SKM-1 treated with dmso at 0.1 percent for 144 hours (cell line): ENCODE measurements at regions not wholly inside any gene's neighbourhood (a gene's known extent, or its start where the extent isn't known, plus 50 kb on each side); places are given as distances from the start of the nearest gene placed in this dataset.

Source experiments
- DNase-seq: peaks from one replicate; lab custom pipeline; 2025; ENCODE audit not compliant: unreplicated experiment; lab: John Stamatoyannopoulos, UW

GRCh38 chr9:86545090-86545489, 190.9 kb upstream of the TUT7 start:
- no peak for DNase-seq

DNA sequence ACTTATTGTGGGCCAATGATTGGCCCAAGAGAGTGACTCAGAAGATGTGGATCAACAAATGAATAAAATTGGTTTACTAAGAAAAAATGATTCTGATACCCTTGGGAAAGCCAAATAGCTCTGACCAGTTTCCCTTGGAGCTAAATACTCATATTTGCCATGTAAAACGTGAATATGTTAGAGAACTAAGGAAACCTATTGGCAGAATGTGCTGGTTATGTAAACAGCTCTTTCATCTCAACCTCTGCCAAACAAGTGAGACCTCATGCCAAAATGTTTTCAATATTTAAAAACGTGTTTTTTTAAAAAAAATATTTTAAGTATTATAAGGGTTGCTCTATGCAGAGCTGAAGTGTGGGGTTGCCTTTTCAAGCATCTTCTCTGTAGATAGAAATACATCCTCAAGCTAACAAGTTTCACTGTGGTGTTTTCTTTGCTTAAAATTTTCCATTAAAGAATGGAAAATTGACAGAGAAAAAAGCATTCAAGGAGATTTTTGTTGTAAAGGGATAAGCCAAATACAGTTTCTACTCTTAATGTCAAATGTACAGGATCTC, 186.9 kb upstream of the TUT7 start:
- DNase-seq, result no peak

GRCh38 chr9:86535406-86535915, 181.3 kb upstream of the TUT7 start:
- no peak for DNase-seq

- no peak for DNase-seq
These were observed 180.5 kb upstream of the TUT7 start for GRCh38 chr9:86534572-86535258.

DNA sequence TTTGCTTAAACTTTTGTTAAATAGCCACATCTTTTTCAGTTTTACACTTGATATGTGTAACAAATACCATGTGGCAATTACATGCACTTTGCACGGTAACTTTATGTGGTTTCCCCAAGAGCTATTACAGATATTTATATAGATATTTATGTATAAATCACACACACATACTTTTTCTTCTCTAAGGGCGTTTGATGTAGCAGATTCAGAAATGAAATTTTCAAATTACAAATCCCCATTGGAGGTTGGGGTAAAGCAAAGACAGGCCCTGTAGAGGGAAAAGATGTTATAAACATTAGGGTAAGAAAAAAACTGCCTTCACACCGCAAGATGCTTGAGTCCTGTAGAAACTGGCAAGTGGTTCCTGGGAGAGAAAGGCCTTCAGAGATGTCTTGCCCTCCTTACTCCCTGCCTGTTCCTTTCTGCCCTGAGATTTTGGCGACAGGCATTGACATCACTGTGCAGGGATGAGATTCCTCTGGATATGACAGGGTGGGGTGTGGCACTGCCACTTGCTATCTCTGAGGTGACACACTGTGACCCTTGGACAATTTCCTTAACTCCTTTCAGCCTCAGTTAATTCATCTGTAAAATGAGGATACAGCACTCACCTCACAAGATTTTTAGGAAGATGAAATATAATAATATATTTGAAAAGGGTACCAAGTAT, 177.9 kb upstream of the TUT7 start:
- DNase-seq, result no peak

- DNase-seq, result no peak
These were observed 177.2 kb upstream of the TUT7 start for GRCh38 chr9:86531273-86531970.

DNA sequence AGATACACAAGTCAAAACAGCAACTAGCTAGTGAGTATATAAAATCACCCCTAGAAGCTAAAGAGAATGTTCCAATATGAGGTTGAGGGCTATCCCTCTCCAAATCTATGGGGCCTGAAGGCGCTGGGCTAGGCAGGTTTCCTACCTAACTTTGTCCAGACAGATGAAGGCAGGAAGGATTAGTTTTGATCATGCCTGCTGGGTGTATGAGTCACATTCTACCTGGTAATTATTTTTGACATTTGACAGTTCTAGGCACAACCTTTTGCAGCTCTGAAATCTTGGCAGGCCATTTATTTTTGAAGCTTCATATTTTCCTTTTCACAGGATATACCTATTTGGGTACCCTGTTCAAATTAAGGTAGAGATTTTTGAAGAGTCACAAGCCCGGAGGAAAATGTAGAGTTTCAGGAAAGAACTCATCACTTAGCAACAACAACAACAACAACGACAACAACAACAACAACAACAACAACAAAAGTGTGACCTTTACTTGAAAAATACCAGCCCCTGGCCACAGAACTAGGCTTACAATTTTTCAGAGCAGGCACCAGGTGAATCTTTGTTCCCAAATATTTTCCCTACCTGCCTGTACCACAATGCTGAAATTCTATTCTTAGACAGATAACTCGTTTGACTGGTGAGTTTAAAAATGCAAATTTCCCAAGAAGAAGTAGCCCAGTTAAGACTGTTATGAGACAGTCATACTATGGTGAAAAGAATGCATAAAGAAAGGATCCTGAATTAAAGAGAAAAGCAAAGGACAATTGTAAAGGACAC, 175.5 kb upstream of the TUT7 start:
- DNase-seq, result no peak

DNA sequence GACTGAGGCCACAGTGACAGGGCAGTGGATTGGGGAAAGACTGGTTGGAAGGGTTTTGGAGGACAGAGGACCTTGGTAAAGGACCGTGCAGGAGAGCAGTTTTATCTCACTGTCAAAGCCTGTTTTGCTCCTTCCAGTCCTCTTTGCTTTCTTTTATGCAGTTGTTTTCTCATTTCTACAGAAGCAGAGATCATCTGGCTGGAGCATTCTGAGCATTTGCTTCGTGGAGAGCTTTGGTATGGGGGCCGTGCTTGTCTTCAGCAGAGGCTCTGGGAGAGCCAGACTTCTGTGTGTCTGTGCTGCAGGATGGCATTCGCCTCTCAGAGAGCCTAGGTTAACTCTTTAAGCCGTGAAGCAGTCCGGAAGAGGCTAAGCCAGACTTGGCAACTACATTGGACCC, 171.8 kb upstream of the TUT7 start:
- DNase-seq, result no peak

DNA sequence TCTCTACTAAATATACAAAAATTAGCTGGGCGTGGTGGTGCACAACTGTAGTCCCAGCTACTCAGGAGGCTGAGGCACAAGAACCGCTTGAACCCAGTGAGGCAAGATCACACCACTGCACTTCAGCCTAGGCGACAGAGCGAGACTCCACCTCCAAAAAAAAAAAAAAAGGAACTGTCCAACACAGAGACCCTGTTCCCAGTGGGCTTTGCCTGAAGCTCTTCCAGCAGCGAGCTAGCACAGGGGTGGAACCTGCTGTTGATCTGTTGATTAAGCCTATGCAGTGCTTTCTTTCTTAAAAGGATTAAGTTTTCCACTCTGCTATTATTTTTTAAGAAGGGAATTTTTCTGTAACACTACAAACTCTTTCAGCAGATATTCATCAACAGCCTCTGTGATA, 171.0 kb upstream of the TUT7 start:
- DNase-seq, result no peak

DNA sequence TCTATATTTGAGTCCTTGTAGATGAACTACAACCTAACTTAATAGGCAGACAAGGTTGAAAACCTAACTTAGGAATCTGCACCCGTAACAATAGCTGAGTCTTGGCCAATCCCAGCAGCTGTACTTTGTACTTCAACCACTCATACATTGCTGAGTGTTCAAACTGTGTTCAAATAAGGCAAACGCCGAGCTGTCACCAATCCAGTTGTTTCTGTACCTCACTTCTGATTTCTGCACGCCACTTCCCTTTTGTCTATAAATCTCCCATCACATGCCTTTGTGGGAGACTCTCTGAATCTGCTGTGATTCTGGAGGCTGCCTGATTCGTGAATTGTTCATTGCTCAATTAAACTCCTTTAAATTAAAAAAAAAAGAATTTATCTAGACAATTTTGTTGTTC, 167.8 kb upstream of the TUT7 start:
- no peak for DNase-seq

DNA sequence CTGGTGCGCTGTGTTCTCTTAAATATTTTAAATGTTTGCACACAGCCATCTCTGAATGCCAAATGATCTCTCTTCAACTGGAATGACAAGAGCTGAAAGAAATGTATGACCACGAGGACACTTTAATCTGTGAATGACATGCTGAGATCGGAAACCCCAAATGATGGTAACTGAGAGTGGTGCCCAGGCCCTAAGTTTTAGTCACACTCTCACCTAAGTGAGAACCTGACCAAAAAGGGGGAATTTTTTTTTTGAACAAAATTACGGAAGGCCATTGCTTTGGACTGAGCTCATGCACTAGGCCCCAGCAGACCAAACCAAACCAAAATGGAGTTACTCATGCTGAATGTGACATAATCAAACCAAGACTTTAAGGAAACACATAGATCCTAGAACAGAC, 167.1 kb upstream of the TUT7 start:
- DNase-seq, result no peak

DNA sequence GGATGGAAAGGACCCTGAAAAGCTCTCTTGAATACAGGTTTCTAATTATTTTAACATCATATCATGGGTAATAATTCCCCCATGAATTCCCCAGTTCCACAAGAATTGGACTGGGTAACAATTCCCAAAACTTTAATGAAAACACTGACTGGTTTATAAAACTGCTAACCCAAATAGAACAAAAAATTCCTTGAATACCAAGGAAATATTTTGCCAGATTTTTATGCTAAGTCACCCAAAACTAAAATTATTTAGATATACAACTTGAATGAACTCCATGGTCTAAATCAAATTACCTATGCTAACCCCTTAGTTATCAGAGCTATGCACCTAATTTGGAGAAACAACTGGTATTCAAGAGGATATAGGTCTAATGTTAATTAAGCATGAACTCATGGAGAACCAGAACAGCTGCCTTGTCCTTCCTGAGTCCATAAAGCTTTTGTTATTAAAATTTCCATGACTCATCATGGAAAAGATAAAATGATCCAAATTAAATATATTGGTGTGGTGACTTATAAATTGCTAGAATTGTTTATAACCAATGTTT, 164.9 kb upstream of the TUT7 start:
- DNase-seq, result no peak

- no peak for DNase-seq
These were observed 163.3 kb upstream of the TUT7 start for GRCh38 chr9:86517475-86517874.

DNA sequence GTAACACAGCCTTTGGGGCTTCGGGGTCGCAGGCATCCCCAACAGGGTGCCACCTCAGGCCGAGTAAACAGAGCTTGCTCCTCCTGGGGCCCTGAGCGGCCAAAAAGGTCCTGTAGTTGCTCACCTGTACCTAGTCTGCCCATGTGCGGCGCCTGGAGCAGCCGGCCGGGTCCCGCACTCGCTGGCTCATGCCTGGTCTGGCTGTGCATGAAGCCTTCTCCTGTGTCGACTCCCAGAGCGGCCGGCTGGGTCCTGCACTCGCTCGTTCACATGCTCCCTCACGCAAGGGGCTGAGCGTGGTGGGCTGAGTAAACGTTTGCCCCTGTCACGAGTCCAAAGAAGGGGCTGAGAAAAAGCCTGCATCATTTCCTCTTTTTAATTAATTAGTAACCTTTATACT, 162.4 kb upstream of the TUT7 start:
- no peak for DNase-seq

DNA sequence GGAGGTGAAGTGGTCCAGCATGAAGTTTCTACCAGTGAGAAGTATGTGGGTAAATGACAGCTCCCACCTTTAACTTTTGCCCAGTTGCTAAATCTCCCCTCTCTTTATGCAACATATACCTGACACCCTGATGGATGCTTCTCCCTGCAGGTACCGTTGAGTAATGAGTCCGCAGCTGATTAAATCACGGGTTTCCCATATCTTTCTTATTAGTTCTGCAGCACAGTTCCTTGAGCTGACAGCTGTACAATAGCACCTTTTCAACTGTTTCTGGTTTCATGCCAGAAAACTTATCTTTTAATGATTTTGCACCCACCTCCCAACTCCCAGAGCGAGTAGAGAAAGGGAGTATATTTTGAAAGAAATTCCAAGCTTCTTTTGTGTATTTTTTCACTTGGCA, 161.0 kb upstream of the TUT7 start:
- no peak for DNase-seq

- no peak for DNase-seq
These were observed 159.2 kb upstream of the TUT7 start for GRCh38 chr9:86513429-86513828.

- DNase-seq, result no peak
These were observed 158.7 kb upstream of the TUT7 start for GRCh38 chr9:86512929-86513328.

DNA sequence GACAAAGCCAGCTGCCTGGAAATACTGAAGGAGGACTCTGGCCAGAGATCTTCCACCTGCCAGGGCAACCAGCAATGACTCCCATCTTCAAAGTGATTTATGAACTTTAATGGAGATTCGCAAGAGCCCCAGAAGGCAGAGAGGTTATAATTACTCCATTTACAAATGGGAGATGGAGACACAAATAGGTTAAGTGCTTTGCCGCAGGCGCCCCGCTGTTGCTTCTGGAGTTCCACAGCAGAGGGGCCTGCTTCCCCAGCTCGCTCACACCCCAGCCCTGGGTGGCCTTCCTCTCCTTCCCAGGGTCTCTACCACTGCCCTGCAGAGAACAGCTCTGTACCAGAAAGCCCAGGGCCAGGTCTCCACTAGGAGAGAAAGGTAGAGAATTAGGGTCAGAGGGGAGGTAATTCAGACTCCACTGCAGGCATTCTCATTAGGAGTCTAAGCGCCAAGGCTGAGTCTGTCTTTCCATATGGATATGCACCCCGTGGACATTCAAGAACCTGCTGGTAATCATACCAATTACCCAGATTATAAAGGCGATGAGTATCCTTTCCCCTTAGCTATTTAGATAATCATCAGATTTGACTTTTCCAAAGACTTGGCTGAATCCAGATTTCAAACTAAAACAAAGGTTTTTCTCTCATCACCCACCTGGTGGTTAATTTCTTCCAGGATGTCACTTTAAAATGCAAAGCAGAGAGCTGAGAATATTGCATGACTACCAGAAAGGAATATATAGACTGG, 157.6 kb upstream of the TUT7 start:
- DNase-seq, result no peak

- DNase-seq, result no peak
These were observed 154.1 kb upstream of the TUT7 start for GRCh38 chr9:86508208-86508903.
